Gastrocnemius medialis (tissue), 4 donors: ENCODE measurements at regions not wholly inside any gene's neighbourhood (a gene's known extent, or its start where the extent isn't known, plus 50 kb on each side); places are given as distances from the start of the nearest gene placed in this dataset.

Experiments used
- ATAC-seq, 2 donors: fragments of 150-250 bp; one replicate each; pipeline ENCODE4 v1.9.1; 2016
- DNase-seq, 2 donors: peaks; one replicate each; pipeline ENCODE4 v3.0.0-alpha.2; 2019
- H3K27ac ChIP-seq, 4 donors: fragments of 200-600 bp; sonication (generic); 1 replicate in 1 of 4; 2 replicates in 3 of 4; pipeline ENCODE4 v1.5.1; 2016 to 2018; ENCODE audit warnings: mild to moderate bottlenecking in 2 of 4, moderate library complexity in 1 of 4
- H3K27me3 ChIP-seq, 3 donors: fragments of 200-600 bp; sonication (generic) in 2 of 3; 1 replicate in 1 of 3; 2 replicates in 2 of 3; pipeline versions ENCODE4 v1.5.1 to v1.6.0; 2016 to 2019; ENCODE audit warnings: mild to moderate bottlenecking in 1 of 3, moderate library complexity in 1 of 3
- H3K36me3 ChIP-seq, 2 donors: fragments of 200-600 bp; sonication (generic) in 1 of 2; one replicate each; pipeline ENCODE4 v1.5.1; 2017 to 2018
- H3K4me1 ChIP-seq, 2 donors: fragments of 200-600 bp; sonication (generic) in 1 of 2; one replicate each; pipeline ENCODE4 v1.5.1; 2016 to 2017; ENCODE audit warnings: mild to moderate bottlenecking in 2 of 2
- H3K4me3 ChIP-seq, 4 donors: fragments of 200-600 bp; sonication (generic) in 3 of 4; 1 replicate in 1 of 4; 2 replicates in 3 of 4; pipeline ENCODE4 v1.5.1; 2016 to 2019; ENCODE audit warnings: mild to moderate bottlenecking in 2 of 4
- H3K9me3 ChIP-seq, 3 donors: fragments of 200-600 bp; sonication (generic) in 2 of 3; 1 replicate in 1 of 3; 2 replicates in 2 of 3; pipeline ENCODE4 v1.5.1; 2016 to 2019
- CTCF ChIP-seq, 5 experiments: fragments of 450-650 bp in 3 of 5; fragments of 200-600 bp in 2 of 5; sonication (generic) in 2 of 5; IDR thresholded peaks in 4 of 5; conservative IDR thresholded peaks in 1 of 5; 1 replicate in 4 of 5; 2 replicates in 1 of 5; pipeline ENCODE4 v1.5.1; 2016 to 2019; ENCODE audit warnings: antibody characterized with exemption in 5 of 5, mild to moderate bottlenecking in 3 of 5, moderate library complexity in 3 of 5
- POLR2A ChIP-seq, 2 donors: fragments of 450-650 bp; IDR thresholded peaks; one replicate each; pipeline ENCODE4 v1.6.1; 2017; ENCODE audit warnings: antibody characterized with exemption in 2 of 2, mild to moderate bottlenecking in 2 of 2, moderate library complexity in 2 of 2
- in situ Hi-C, 4 donors: fragments of 200-750 bp; cut with MboI; loops; one replicate each; pipeline versions ENCODE4 v1.15.0 to v1.8.0; 2017; ENCODE audit warnings: low sequenced_read_pairs in 4 of 4
- intact Hi-C: fragments of 100-400 bp; cut with DNase I; formaldehyde crosslinking; loops from one replicate; pipeline ENCODE4 v1.15.1; 2023; ENCODE audit warnings: low total_unique reads

- ATAC-seq (no peak), DNase-seq (no peak)
- H3K9me3 ChIP-seq: no peaks in the 10 kb centered on the region
- TF ChIP-seq CTCF (IDR thresholded peaks at IDR 0.05 in 4 of 5, conservative IDR thresholded peaks at IDR 0.05 in 1 of 5): no peak
- no peak for TF ChIP-seq POLR2A (IDR thresholded peaks at IDR 0.05)
- no peaks in the 10 kb centered on the region for H3K36me3 ChIP-seq
- intact Hi-C loops: no loop called here
- in situ Hi-C loops: no loop called here
- no peak overlapping the region for H3K4me3 ChIP-seq
- no peaks in the 10 kb centered on the region for H3K4me1 ChIP-seq
- no peaks in the 10 kb centered on the region for H3K27me3 ChIP-seq
- H3K27ac ChIP-seq: no peak overlapping the region
These were observed 470.1 kb downstream of the PREX1 start for GRCh38 chr20:48357714-48358113.

GRCh38 chr20:48354903-48355302 lies 472.9 kb downstream of the PREX1 start:
- intact Hi-C loops (no loop called here), in situ Hi-C loops (no loop called here)
- no peak for ATAC-seq
- Histone ChIP-seq H3K4me1 (no peaks in the 10 kb centered on the region), H3K4me3 (no peak overlapping the region), H3K27me3 (no peaks in the 10 kb centered on the region), H3K36me3 (no peaks in the 10 kb centered on the region), H3K9me3 (no peaks in the 10 kb centered on the region), H3K27ac (no peak overlapping the region)
- TF ChIP-seq CTCF (IDR thresholded peaks at IDR 0.05 in 4 of 5, conservative IDR thresholded peaks at IDR 0.05 in 1 of 5) (no peak), POLR2A (IDR thresholded peaks at IDR 0.05) (no peak)
- no peak for DNase-seq

- DNase-seq: no peak
- TF ChIP-seq CTCF (IDR thresholded peaks at IDR 0.05 in 4 of 5, conservative IDR thresholded peaks at IDR 0.05 in 1 of 5) (no peak), POLR2A (IDR thresholded peaks at IDR 0.05) (no peak)
- Histone ChIP-seq H3K27ac (no peak overlapping the region), H3K9me3 (no peaks in the 10 kb centered on the region), H3K4me1 (no peaks in the 10 kb centered on the region), H3K36me3 (no peaks in the 10 kb centered on the region), H3K4me3 (no peak overlapping the region), H3K27me3 (no peaks in the 10 kb centered on the region)
- in situ Hi-C loops (no loop called here), intact Hi-C loops (no loop called here)
- ATAC-seq: no peak
These were observed 473.4 kb downstream of the PREX1 start for GRCh38 chr20:48354320-48354876.

- ATAC-seq (no peak), DNase-seq (no peak)
- Histone ChIP-seq H3K36me3 (no peaks in the 10 kb centered on the region), H3K27me3 (no peaks in the 10 kb centered on the region), H3K4me3 (no peak overlapping the region), H3K4me1 (no peaks in the 10 kb centered on the region), H3K27ac (no peak overlapping the region), H3K9me3 (no peaks in the 10 kb centered on the region)
- TF ChIP-seq POLR2A (IDR thresholded peaks at IDR 0.05): no peak
- no peak for TF ChIP-seq CTCF (IDR thresholded peaks at IDR 0.05 in 4 of 5, conservative IDR thresholded peaks at IDR 0.05 in 1 of 5)
- in situ Hi-C loops (no loop called here), intact Hi-C loops (no loop called here)
These were observed 475.2 kb downstream of the PREX1 start for GRCh38 chr20:48352628-48353027.

GRCh38 chr20:48352042-48352441 lies 475.8 kb downstream of the PREX1 start:
- ATAC-seq (no peak), DNase-seq (no peak)
- intact Hi-C loops: no loop called here
- H3K27me3 ChIP-seq: no peaks in the 10 kb centered on the region
- no peaks in the 10 kb centered on the region for H3K4me1 ChIP-seq
- no peak overlapping the region for H3K27ac ChIP-seq
- no peaks in the 10 kb centered on the region for H3K36me3 ChIP-seq
- H3K9me3 ChIP-seq: no peaks in the 10 kb centered on the region
- TF ChIP-seq CTCF (IDR thresholded peaks at IDR 0.05 in 4 of 5, conservative IDR thresholded peaks at IDR 0.05 in 1 of 5): no peak
- no peak for TF ChIP-seq POLR2A (IDR thresholded peaks at IDR 0.05)
- in situ Hi-C loops: no loop called here
- H3K4me3 ChIP-seq: no peak overlapping the region
